Fibroblast of the aortic adventitia (primary cell): ENCODE measurements at regions not wholly inside any gene's neighbourhood (a gene's known extent, or its start where the extent isn't known, plus 50 kb on each side); places are given as distances from the start of the nearest gene placed in this dataset.

ENCODE experiments used
- DNase-seq: peaks from one replicate; pipeline ENCODE4 v3.0.0-alpha.2; 2010; ENCODE audit warnings: low read depth
- H3K4me3 ChIP-seq: 2 replicates; pipeline ENCODE4 v1.5.1; 2011; ENCODE audit warnings: low read depth, mild to moderate bottlenecking, control low read depth, low read length, moderate library complexity
- CTCF ChIP-seq: IDR thresholded peaks from 2 replicates; pipeline ENCODE4 v1.5.1; 2011; ENCODE audit warnings: mild to moderate bottlenecking, low read length, control low read depth, inconsistent platforms; ENCODE audit not compliant: insufficient read depth

- no peak overlapping the region for H3K4me3 ChIP-seq
- no peak for DNase-seq
- no peak for TF ChIP-seq CTCF
These were observed 173.3 kb upstream of the ARHGEF9 start for GRCh38 chrX:63958134-63958865.

GRCh38 chrX:63935835-63936234, 150.8 kb upstream of the ARHGEF9 start:
- DNase-seq: no peak
- no peak for TF ChIP-seq CTCF
- H3K4me3 ChIP-seq: no peak overlapping the region

- no peak for TF ChIP-seq CTCF
- no peak overlapping the region for H3K4me3 ChIP-seq
These were observed 149.8 kb upstream of the ARHGEF9 start for GRCh38 chrX:63934791-63935190.

GRCh38 chrX:63934160-63934559, 149.1 kb upstream of the ARHGEF9 start:
- no peak for DNase-seq
- no peak overlapping the region for H3K4me3 ChIP-seq
- no peak for TF ChIP-seq CTCF

More at GRCh38 chrX:63934791-63935190, 149.8 kb upstream of the ARHGEF9 start:
- DNase-seq: no peak

GRCh38 chrX:63932907-63933306, 147.9 kb upstream of the ARHGEF9 start:
- no peak for DNase-seq
- no peak overlapping the region for H3K4me3 ChIP-seq
- no peak for TF ChIP-seq CTCF

- no peak for TF ChIP-seq CTCF
- no peak for DNase-seq
- no peak overlapping the region for H3K4me3 ChIP-seq
These were observed 147.0 kb upstream of the ARHGEF9 start for GRCh38 chrX:63932006-63932405.

GRCh38 chrX:63930140-63930539, 145.1 kb upstream of the ARHGEF9 start:
- H3K4me3 ChIP-seq: no peak overlapping the region
- peak; percentile 17 for TF ChIP-seq CTCF
- no peak for DNase-seq
